Glomerular endothelial cell (primary cell): ENCODE measurements at regions not wholly inside any gene's neighbourhood (a gene's known extent, or its start where the extent isn't known, plus 50 kb on each side); places are given as distances from the start of the nearest gene placed in this dataset.
"Not testable (repeated sequence)": the region's sequence is repeated elsewhere in the genome, so short reads cannot be mapped to it uniquely, and the experiment has no call there.

Source experiments
- DNase-seq: peaks from one replicate; pipeline ENCODE4 v3.0.0-alpha.2; 2011; ENCODE audit warnings: low read depth, low spot score; ENCODE audit errors: extremely low read depth

- no peak for DNase-seq
Observed at GRCh38 chr12:82625523-82625922, 61.2 kb upstream of the TMTC2 start.

GRCh38 chr12:82627799-82628198 lies 58.9 kb upstream of the TMTC2 start:
- DNase-seq = peak; percentile 16

GRCh38 chr12:82634495-82635258 lies 52.0 kb upstream of the TMTC2 start:
- not testable (repeated sequence) for DNase-seq

- DNase-seq = no peak
Observed at GRCh38 chr12:82635263-82635662, 51.4 kb upstream of the TMTC2 start.
